ENCODE measurements at regions not wholly inside any gene's neighbourhood (a gene's known extent, or its start where the extent isn't known, plus 50 kb on each side); places are given as distances from the start of the nearest gene placed in this dataset.

- Histone ChIP-seq H3K4me3 (ENCODE audit: low read depth, low read length) (no peak overlapping the region), H3K9me3 (no peaks in the 10 kb centered on the region), H3K36me3 (no peaks in the 10 kb centered on the region), H3K4me1 (peaks cover 3% of the 10 kb centered on the region; the same call in 1 of the 2 replicates), H3K27me3 (no peaks in the 10 kb centered on the region)
- TF ChIP-seq, protein P1, sequence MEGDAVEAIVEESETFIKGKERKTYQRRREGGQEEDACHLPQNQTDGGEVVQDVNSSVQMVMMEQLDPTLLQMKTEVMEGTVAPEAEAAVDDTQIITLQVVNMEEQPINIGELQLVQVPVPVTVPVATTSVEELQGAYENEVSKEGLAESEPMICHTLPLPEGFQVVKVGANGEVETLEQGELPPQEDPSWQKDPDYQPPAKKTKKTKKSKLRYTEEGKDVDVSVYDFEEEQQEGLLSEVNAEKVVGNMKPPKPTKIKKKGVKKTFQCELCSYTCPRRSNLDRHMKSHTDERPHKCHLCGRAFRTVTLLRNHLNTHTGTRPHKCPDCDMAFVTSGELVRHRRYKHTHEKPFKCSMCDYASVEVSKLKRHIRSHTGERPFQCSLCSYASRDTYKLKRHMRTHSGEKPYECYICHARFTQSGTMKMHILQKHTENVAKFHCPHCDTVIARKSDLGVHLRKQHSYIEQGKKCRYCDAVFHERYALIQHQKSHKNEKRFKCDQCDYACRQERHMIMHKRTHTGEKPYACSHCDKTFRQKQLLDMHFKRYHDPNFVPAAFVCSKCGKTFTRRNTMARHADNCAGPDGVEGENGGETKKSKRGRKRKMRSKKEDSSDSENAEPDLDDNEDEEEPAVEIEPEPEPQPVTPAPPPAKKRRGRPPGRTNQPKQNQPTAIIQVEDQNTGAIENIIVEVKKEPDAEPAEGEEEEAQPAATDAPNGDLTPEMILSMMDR (IDR thresholded peaks at IDR 0.05; ENCODE audit: low read depth, low read length): no peak
- DNase-seq: no peak
Observed at GRCh38 chr5:121279801-121280200, 571.9 kb upstream of the FTMT start.

GRCh38 chr5:121285801-121286521 lies 565.7 kb upstream of the FTMT start:
- DNase-seq: no peak
- TF ChIP-seq, protein P1 (IDR thresholded peaks at IDR 0.05; ENCODE audit: low read depth, low read length): no peak
- H3K4me1 ChIP-seq: peaks cover 3% of the 10 kb centered on the region; the same call in 1 of the 2 replicates
- H3K4me3 ChIP-seq (ENCODE audit: low read depth, low read length): no peak overlapping the region
- H3K27me3 ChIP-seq: no peaks in the 10 kb centered on the region
- no peaks in the 10 kb centered on the region for H3K36me3 ChIP-seq
- no peaks in the 10 kb centered on the region for H3K9me3 ChIP-seq

DNA sequence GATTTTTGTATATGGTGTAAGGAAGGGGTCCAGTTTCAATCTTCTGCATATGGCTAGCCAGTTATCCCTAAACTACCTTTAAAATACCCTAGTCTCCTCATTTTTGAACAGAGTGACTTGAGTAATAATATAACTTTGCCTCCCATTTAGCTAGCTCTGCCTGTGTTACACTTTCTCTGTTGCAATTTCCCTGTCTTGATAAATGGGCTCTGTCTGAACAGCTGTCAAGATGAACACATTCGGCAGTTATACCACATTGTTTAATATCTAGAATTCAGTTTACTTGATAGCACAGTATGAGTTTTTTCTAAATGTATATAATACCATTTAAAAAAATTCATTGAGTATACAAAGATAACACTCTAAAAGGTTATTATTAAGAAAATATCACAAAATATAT lies 562.9 kb upstream of the FTMT start:
- Histone ChIP-seq H3K9me3 (no peaks in the 10 kb centered on the region), H3K27me3 (no peaks in the 10 kb centered on the region), H3K4me1 (peaks cover 2% of the 10 kb centered on the region; the same call in 1 of the 2 replicates), H3K4me3 (ENCODE audit: low read depth, low read length) (no peak overlapping the region), H3K36me3 (no peaks in the 10 kb centered on the region)
- no peak for DNase-seq
- TF ChIP-seq, protein P1 (IDR thresholded peaks at IDR 0.05; ENCODE audit: low read depth, low read length): no peak

DNA sequence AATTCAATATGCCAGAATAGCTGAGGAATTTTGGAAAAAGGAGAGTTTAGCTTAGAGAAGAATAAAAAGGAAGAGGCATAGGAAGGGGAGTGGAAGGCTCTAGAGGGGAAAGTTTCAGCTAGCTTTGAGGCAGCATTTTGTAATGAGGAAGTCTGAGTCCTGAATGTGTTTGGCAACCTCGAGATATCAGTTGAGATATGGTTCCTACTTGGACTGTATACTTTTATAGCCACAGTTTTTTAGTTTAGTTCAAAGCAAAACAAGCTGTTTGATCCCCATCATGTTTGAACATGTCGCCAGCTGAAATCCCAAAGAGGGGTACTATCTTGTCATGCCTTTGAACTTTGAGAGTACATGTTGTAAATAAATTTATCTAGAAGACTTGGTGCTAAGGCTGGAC lies 559.0 kb upstream of the FTMT start:
- no peak for DNase-seq

GRCh38 chr5:121296356-121296755 lies 555.3 kb upstream of the FTMT start:
- TF ChIP-seq, protein P1 (IDR thresholded peaks at IDR 0.05; ENCODE audit: low read depth, low read length): no peak
- no peaks in the 10 kb centered on the region for H3K36me3 ChIP-seq
- H3K4me1 ChIP-seq: peaks cover 5% of the 10 kb centered on the region; the same call in 1 of the 2 replicates
- H3K4me3 ChIP-seq (ENCODE audit: low read depth, low read length): no peak overlapping the region
- no peaks in the 10 kb centered on the region for H3K9me3 ChIP-seq
- no peak for DNase-seq
- no peaks in the 10 kb centered on the region for H3K27me3 ChIP-seq

More for the DNA sequence above, 559.0 kb upstream of the FTMT start:
- Histone ChIP-seq H3K9me3 (no peaks in the 10 kb centered on the region), H3K4me3 (ENCODE audit: low read depth, low read length) (no peak overlapping the region), H3K4me1 (peaks cover 2% of the 10 kb centered on the region; the same call in 1 of the 2 replicates), H3K27me3 (no peaks in the 10 kb centered on the region), H3K36me3 (no peaks in the 10 kb centered on the region)
- TF ChIP-seq, protein P1 (IDR thresholded peaks at IDR 0.05; ENCODE audit: low read depth, low read length): no peak

DNA sequence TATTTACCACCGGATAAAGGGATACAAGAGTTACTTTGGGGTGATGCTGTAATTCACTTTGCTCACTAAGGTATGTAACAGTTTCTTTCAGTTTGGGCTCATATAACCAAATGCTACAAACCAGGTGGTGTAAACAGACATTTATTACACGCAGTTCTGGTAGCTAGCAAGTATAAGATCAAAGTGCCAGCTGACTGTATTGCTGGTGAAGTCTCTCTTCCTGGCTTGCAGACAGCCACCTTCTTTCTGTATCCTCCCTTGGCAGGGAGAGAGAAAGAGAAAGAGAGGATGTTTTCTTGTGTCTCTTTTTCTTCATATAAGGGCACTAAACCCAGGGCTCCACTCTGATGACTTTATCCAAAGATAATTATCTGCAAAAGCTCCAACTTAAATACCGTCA lies 552.5 kb upstream of the FTMT start:
- TF ChIP-seq, protein P1 (IDR thresholded peaks at IDR 0.05; ENCODE audit: low read depth, low read length): no peak
- Histone ChIP-seq H3K36me3 (no peaks in the 10 kb centered on the region), H3K9me3 (no peaks in the 10 kb centered on the region), H3K4me3 (ENCODE audit: low read depth, low read length) (no peak overlapping the region), H3K27me3 (no peaks in the 10 kb centered on the region), H3K4me1 (peaks cover 6% of the 10 kb centered on the region)
- no peak for DNase-seq
